ENCODE measurements at regions not wholly inside any gene's neighbourhood (a gene's known extent, or its start where the extent isn't known, plus 50 kb on each side); places are given as distances from the start of the nearest gene placed in this dataset.

DNA sequence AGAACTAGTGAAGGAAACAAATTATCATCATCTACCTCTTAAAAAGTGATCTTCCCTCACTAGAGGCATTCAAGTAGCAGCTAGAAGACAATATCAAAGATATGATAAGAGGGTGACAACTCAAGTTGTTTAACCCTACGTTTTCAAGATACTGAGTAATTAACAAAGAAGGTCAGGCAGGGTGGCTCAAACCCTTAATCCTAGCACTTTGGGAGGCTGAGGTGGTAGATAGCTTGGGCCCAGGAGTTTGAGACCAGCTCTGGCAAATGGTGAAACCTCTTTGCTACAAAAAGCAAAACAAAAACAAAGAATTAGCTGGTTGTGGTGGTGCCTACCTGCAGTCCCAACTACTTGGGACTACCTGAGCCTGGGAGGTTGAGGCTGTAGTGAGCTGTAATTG is 408.2 kb upstream of the TUSC1 start:
- TF ChIP-seq EZH2 (IDR thresholded peaks at IDR 0.05; ENCODE audit: insufficient read depth, low read length), result no peak
- TF ChIP-seq, protein P1, sequence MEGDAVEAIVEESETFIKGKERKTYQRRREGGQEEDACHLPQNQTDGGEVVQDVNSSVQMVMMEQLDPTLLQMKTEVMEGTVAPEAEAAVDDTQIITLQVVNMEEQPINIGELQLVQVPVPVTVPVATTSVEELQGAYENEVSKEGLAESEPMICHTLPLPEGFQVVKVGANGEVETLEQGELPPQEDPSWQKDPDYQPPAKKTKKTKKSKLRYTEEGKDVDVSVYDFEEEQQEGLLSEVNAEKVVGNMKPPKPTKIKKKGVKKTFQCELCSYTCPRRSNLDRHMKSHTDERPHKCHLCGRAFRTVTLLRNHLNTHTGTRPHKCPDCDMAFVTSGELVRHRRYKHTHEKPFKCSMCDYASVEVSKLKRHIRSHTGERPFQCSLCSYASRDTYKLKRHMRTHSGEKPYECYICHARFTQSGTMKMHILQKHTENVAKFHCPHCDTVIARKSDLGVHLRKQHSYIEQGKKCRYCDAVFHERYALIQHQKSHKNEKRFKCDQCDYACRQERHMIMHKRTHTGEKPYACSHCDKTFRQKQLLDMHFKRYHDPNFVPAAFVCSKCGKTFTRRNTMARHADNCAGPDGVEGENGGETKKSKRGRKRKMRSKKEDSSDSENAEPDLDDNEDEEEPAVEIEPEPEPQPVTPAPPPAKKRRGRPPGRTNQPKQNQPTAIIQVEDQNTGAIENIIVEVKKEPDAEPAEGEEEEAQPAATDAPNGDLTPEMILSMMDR (IDR thresholded peaks at IDR 0.05; ENCODE audit: insufficient read depth, low read depth, low read length), result no peak
